Stimulated activated naive CD8-positive, alpha-beta T cell treated with anti-CD3 and anti-CD28 coated beads, Interleukin-15, amount 100 ng/mL, for 72 hours (primary cell): ENCODE measurements at regions not wholly inside any gene's neighbourhood (a gene's known extent, or its start where the extent isn't known, plus 50 kb on each side); places are given as distances from the start of the nearest gene placed in this dataset.

Source experiments
- ATAC-seq: fragments of 150-1000 bp; cut with Tn5 transposase; 2 replicates; pipeline ENCODE4 v1.10.0; 2021; ENCODE audit warnings: mild to moderate bottlenecking, moderate library complexity
- DNase-seq, 2 donors: peaks; one replicate each; pipeline ENCODE4 v3.0.0; 2021 to 2022
- H3K27ac Mint-ChIP-seq, 2 donors: one replicate each; pipeline ENCODE4 v1.8.0; 2022; ENCODE audit warnings: mild to moderate bottlenecking in 2 of 2, mixed read lengths in 2 of 2, moderate library complexity in 2 of 2
- H3K27me3 Mint-ChIP-seq: one replicate; pipeline ENCODE4 v1.8.0; 2022; ENCODE audit warnings: mixed read lengths
- H3K4me1 Mint-ChIP-seq: one replicate; pipeline ENCODE4 v1.8.0; 2022; ENCODE audit warnings: mild to moderate bottlenecking, mixed read lengths
- H3K4me3 Mint-ChIP-seq, 2 donors: one replicate each; pipeline ENCODE4 v1.8.0; 2022; ENCODE audit warnings: mild to moderate bottlenecking in 2 of 2, mixed read lengths in 2 of 2, moderate library complexity in 1 of 2
- H3K9me3 Mint-ChIP-seq, 2 donors: one replicate each; pipeline ENCODE4 v1.8.0; 2022; ENCODE audit warnings: mixed read lengths in 2 of 2

GRCh38 chr9:84436386-84437109 lies 96.0 kb upstream of the SLC28A3 start:
- H3K4me1 Mint-ChIP-seq, result no peaks in the 10 kb centered on the region
- DNase-seq (no peak), ATAC-seq (no peak)
- H3K9me3 Mint-ChIP-seq, result peaks cover 0 to 4% of the 10 kb centered on the region in 2 donors
- no peak overlapping the region for H3K4me3 Mint-ChIP-seq
- H3K27ac Mint-ChIP-seq, result no peak overlapping the region
- no peaks in the 10 kb centered on the region for H3K27me3 Mint-ChIP-seq

- Mint-ChIP-seq H3K4me3 (no peak overlapping the region), H3K4me1 (no peaks in the 10 kb centered on the region), H3K27me3 (no peaks in the 10 kb centered on the region), H3K9me3 (peaks cover 0 to 4% of the 10 kb centered on the region in 2 donors), H3K27ac (no peak overlapping the region)
- DNase-seq, result no peak
- no peak for ATAC-seq
Observed at GRCh38 chr9:84438391-84438790, 97.8 kb upstream of the SLC28A3 start.

GRCh38 chr9:84439250-84439649 lies 98.7 kb upstream of the SLC28A3 start:
- no peak for DNase-seq
- Mint-ChIP-seq H3K27ac (no peak overlapping the region), H3K9me3 (peaks cover 0 to 4% of the 10 kb centered on the region in 2 donors), H3K27me3 (no peaks in the 10 kb centered on the region), H3K4me1 (no peaks in the 10 kb centered on the region), H3K4me3 (no peak overlapping the region)
- ATAC-seq, result no peak

- no peak overlapping the region for H3K4me3 Mint-ChIP-seq
- ATAC-seq (no peak), DNase-seq (no peak)
- no peaks in the 10 kb centered on the region for H3K9me3 Mint-ChIP-seq
- no peaks in the 10 kb centered on the region for H3K27me3 Mint-ChIP-seq
- no peak overlapping the region for H3K27ac Mint-ChIP-seq
- H3K4me1 Mint-ChIP-seq, result no peaks in the 10 kb centered on the region
Observed at GRCh38 chr9:84442712-84443111, 102.2 kb upstream of the SLC28A3 start.

- no peaks in the 10 kb centered on the region for H3K27me3 Mint-ChIP-seq
- H3K4me1 Mint-ChIP-seq, result no peaks in the 10 kb centered on the region
- H3K27ac Mint-ChIP-seq, result peak overlapping the region in 1 of 2 donors; percentile 45
- DNase-seq, result no peak
- H3K4me3 Mint-ChIP-seq, result no peak overlapping the region
- no peak for ATAC-seq
- H3K9me3 Mint-ChIP-seq, result no peaks in the 10 kb centered on the region
Observed at GRCh38 chr9:84445737-84446136, 105.2 kb upstream of the SLC28A3 start.

GRCh38 chr9:84447305-84447704 lies 106.7 kb upstream of the SLC28A3 start:
- ATAC-seq, result no peak
- H3K9me3 Mint-ChIP-seq, result no peaks in the 10 kb centered on the region
- no peaks in the 10 kb centered on the region for H3K4me1 Mint-ChIP-seq
- peaks cover 7% of the 10 kb centered on the region for H3K27me3 Mint-ChIP-seq
- H3K4me3 Mint-ChIP-seq, result no peak overlapping the region
- H3K27ac Mint-ChIP-seq, result no peak overlapping the region
- DNase-seq, result no peak

GRCh38 chr9:84450029-84450428 lies 109.5 kb upstream of the SLC28A3 start:
- Mint-ChIP-seq H3K4me3 (no peak overlapping the region), H3K27me3 (peaks cover 7% of the 10 kb centered on the region), H3K27ac (no peak overlapping the region), H3K4me1 (no peaks in the 10 kb centered on the region), H3K9me3 (no peaks in the 10 kb centered on the region)
- ATAC-seq (no peak), DNase-seq (no peak)

GRCh38 chr9:84456527-84456926 lies 116.0 kb upstream of the SLC28A3 start:
- ATAC-seq (no peak), DNase-seq (no peak)
- H3K9me3 Mint-ChIP-seq, result no peaks in the 10 kb centered on the region
- H3K27me3 Mint-ChIP-seq, result peaks cover 6% of the 10 kb centered on the region
- no peaks in the 10 kb centered on the region for H3K4me1 Mint-ChIP-seq
- no peak overlapping the region for H3K27ac Mint-ChIP-seq
- H3K4me3 Mint-ChIP-seq, result no peak overlapping the region

- H3K9me3 Mint-ChIP-seq, result no peaks in the 10 kb centered on the region
- no peak overlapping the region for H3K4me3 Mint-ChIP-seq
- H3K4me1 Mint-ChIP-seq, result no peaks in the 10 kb centered on the region
- no peak overlapping the region for H3K27ac Mint-ChIP-seq
- H3K27me3 Mint-ChIP-seq, result no peaks in the 10 kb centered on the region
- DNase-seq, result no peak
- ATAC-seq, result no peak
Observed at GRCh38 chr9:84460695-84461094, 120.1 kb upstream of the SLC28A3 start.

- ATAC-seq (no peak), DNase-seq (no peak)
- Mint-ChIP-seq H3K27me3 (no peaks in the 10 kb centered on the region), H3K27ac (no peak overlapping the region), H3K9me3 (no peaks in the 10 kb centered on the region), H3K4me3 (no peak overlapping the region), H3K4me1 (no peaks in the 10 kb centered on the region)
Observed at GRCh38 chr9:84463272-84463671, 122.7 kb upstream of the SLC28A3 start.

GRCh38 chr9:84466580-84467285 lies 126.2 kb upstream of the SLC28A3 start:
- no peaks in the 10 kb centered on the region for H3K4me1 Mint-ChIP-seq
- no peak overlapping the region for H3K4me3 Mint-ChIP-seq
- DNase-seq (no peak), ATAC-seq (no peak)
- H3K27ac Mint-ChIP-seq, result peak overlapping the region in 1 of 2 donors; percentile 75
- peaks cover 11% of the 10 kb centered on the region for H3K27me3 Mint-ChIP-seq
- H3K9me3 Mint-ChIP-seq, result no peaks in the 10 kb centered on the region

GRCh38 chr9:84471816-84472215 lies 131.3 kb upstream of the SLC28A3 start:
- ATAC-seq (no peak), DNase-seq (no peak)
- Mint-ChIP-seq H3K27ac (no peak overlapping the region), H3K9me3 (peaks cover 3 to 14% of the 10 kb centered on the region in 2 donors), H3K27me3 (peaks cover 11% of the 10 kb centered on the region), H3K4me3 (no peak overlapping the region), H3K4me1 (no peaks in the 10 kb centered on the region)

GRCh38 chr9:84478996-84479395 lies 138.4 kb upstream of the SLC28A3 start:
- Mint-ChIP-seq H3K27me3 (no peaks in the 10 kb centered on the region), H3K4me1 (no peaks in the 10 kb centered on the region), H3K9me3 (peaks cover 7 to 15% of the 10 kb centered on the region in 2 donors), H3K27ac (no peak overlapping the region), H3K4me3 (no peak overlapping the region)
- no peak for DNase-seq
- no peak for ATAC-seq

- DNase-seq (no peak), ATAC-seq (no peak)
- H3K27ac Mint-ChIP-seq, result no peak overlapping the region
- H3K9me3 Mint-ChIP-seq, result peaks cover 7 to 11% of the 10 kb centered on the region in 2 donors
- H3K27me3 Mint-ChIP-seq, result no peaks in the 10 kb centered on the region
- no peaks in the 10 kb centered on the region for H3K4me1 Mint-ChIP-seq
- H3K4me3 Mint-ChIP-seq, result no peak overlapping the region
Observed at GRCh38 chr9:84480071-84480470, 139.5 kb upstream of the SLC28A3 start.

- Mint-ChIP-seq H3K9me3 (peaks cover 7 to 16% of the 10 kb centered on the region in 2 donors), H3K27me3 (peaks cover 10% of the 10 kb centered on the region), H3K4me1 (no peaks in the 10 kb centered on the region), H3K27ac (no peak overlapping the region), H3K4me3 (no peak overlapping the region)
- ATAC-seq (no peak), DNase-seq (no peak)
Observed at GRCh38 chr9:84481231-84481630, 140.7 kb upstream of the SLC28A3 start.

- Mint-ChIP-seq H3K4me1 (no peaks in the 10 kb centered on the region), H3K4me3 (no peak overlapping the region), H3K9me3 (peaks cover 6 to 11% of the 10 kb centered on the region in 2 donors), H3K27me3 (peaks cover 10% of the 10 kb centered on the region), H3K27ac (no peak overlapping the region)
- no peak for ATAC-seq
- no peak for DNase-seq
Observed at GRCh38 chr9:84481636-84482218, 141.2 kb upstream of the SLC28A3 start.
